Neuronal stem cell (in vitro differentiated cells): ENCODE measurements at regions not wholly inside any gene's neighbourhood (a gene's known extent, or its start where the extent isn't known, plus 50 kb on each side); places are given as distances from the start of the nearest gene placed in this dataset.
A peak's percentile ranks its signal among the peaks of the same experiment; 100 is the strongest.

Experiments
- DNase-seq: peaks from one replicate; pipeline ENCODE4 v3.0.0-alpha.2; 2013; ENCODE audit warnings: low spot score
- H2AFZ ChIP-seq: one replicate; pipeline ENCODE4 v1.6.1; 2013; ENCODE audit warnings: mild to moderate bottlenecking, low read length, inconsistent platforms
- H2AK5ac ChIP-seq: 2 replicates; pipeline ENCODE4 v1.6.1; 2013; ENCODE audit warnings: low read depth, mild to moderate bottlenecking, inconsistent platforms, low read length, moderate library complexity, mixed read lengths
- H2BK120ac ChIP-seq: 2 replicates; pipeline ENCODE4 v1.6.1; 2013; ENCODE audit warnings: low read depth, mild to moderate bottlenecking, inconsistent platforms, low read length, moderate library complexity, mixed read lengths
- H2BK12ac ChIP-seq: one replicate; pipeline ENCODE4 v1.6.1; 2013; ENCODE audit warnings: low read length, inconsistent platforms
- H2BK15ac ChIP-seq: 2 replicates; pipeline ENCODE4 v1.6.1; 2013; ENCODE audit warnings: mild to moderate bottlenecking, low read length, inconsistent platforms, mixed read lengths
- H2BK5ac ChIP-seq: one replicate; pipeline ENCODE4 v1.6.1; 2013; ENCODE audit warnings: inconsistent platforms, mild to moderate bottlenecking, low read length, moderate library complexity
- H3K14ac ChIP-seq: one replicate; pipeline ENCODE4 v1.6.1; 2013; ENCODE audit warnings: low read length, inconsistent platforms
- H3K18ac ChIP-seq: 2 replicates; pipeline ENCODE4 v1.6.1; 2013; ENCODE audit warnings: low read length, inconsistent platforms
- H3K23ac ChIP-seq: 2 replicates; pipeline ENCODE4 v1.6.1; 2013; ENCODE audit warnings: low read depth, mild to moderate bottlenecking, mixed read lengths, low read length, inconsistent platforms; ENCODE audit not compliant: poor library complexity
- H3K27ac ChIP-seq: replicated peaks from 3 replicates; pipeline ENCODE4 v1.5.1; 2013; ENCODE audit warnings: low read length, inconsistent platforms
- H3K27me3 ChIP-seq, 3 experiments: 2 replicates each; pipeline ENCODE4 v1.6.1; 2013; ENCODE audit warnings: low read length in 3 of 3, mild to moderate bottlenecking in 2 of 3, inconsistent platforms in 1 of 3, low read depth in 1 of 3, mixed read lengths in 1 of 3, moderate library complexity in 1 of 3; ENCODE audit not compliant: control insufficient read depth in 3 of 3, insufficient read depth in 3 of 3
- H3K36me3 ChIP-seq, 2 donors: replicated peaks in 1 of 2; 2 replicates each; pipeline ENCODE4 v1.6.1; 2013; ENCODE audit warnings: low read length in 2 of 2; ENCODE audit not compliant: control insufficient read depth in 2 of 2, insufficient read depth in 2 of 2
- H3K4ac ChIP-seq: 2 replicates; pipeline ENCODE4 v1.6.1; 2013; ENCODE audit warnings: inconsistent platforms, mild to moderate bottlenecking, low read length, moderate library complexity
- H3K4me1 ChIP-seq, 2 donors: 1 replicate in 1 of 2; 2 replicates in 1 of 2; pipeline ENCODE4 v1.6.1; 2013; ENCODE audit warnings: low read length in 2 of 2, low read depth in 1 of 2; ENCODE audit not compliant: control insufficient read depth in 2 of 2, insufficient read depth in 1 of 2
- H3K4me2 ChIP-seq: one replicate; pipeline ENCODE4 v1.6.1; 2013; ENCODE audit warnings: mild to moderate bottlenecking, low read length, inconsistent platforms; ENCODE audit not compliant: insufficient read depth, poor library complexity, severe bottlenecking
- H3K4me3 ChIP-seq, 2 donors: 2 replicates each; pipeline ENCODE4 v1.5.1; 2013; ENCODE audit warnings: low read length in 2 of 2, mild to moderate bottlenecking in 2 of 2, inconsistent platforms in 1 of 2, moderate library complexity in 1 of 2
- H3K79me1 ChIP-seq: one replicate; pipeline ENCODE4 v1.6.1; 2013; ENCODE audit warnings: low read depth, mild to moderate bottlenecking, inconsistent platforms, low read length, moderate library complexity
- H3K9ac ChIP-seq: one replicate; pipeline ENCODE4 v1.6.1; 2013; ENCODE audit warnings: mild to moderate bottlenecking, low read depth, low read length, inconsistent platforms; ENCODE audit not compliant: poor library complexity
- H3K9me3 ChIP-seq, 2 donors: replicated peaks in 1 of 2; 2 replicates each; pipeline versions ENCODE3 to v1.6.1; 2013; ENCODE audit warnings: low read length in 2 of 2, mild to moderate bottlenecking in 2 of 2, inconsistent platforms in 1 of 2, low read depth in 1 of 2, mixed read lengths in 1 of 2, moderate library complexity in 1 of 2; ENCODE audit not compliant: control insufficient read depth in 2 of 2, insufficient read depth in 1 of 2
- H4K8ac ChIP-seq: one replicate; pipeline ENCODE4 v1.6.1; 2013; ENCODE audit warnings: low read depth, mild to moderate bottlenecking, inconsistent platforms, low read length, moderate library complexity
- H4K91ac ChIP-seq: one replicate; pipeline ENCODE4 v1.6.1; 2013; ENCODE audit warnings: low read length, low read depth, mild to moderate bottlenecking, inconsistent platforms; ENCODE audit not compliant: poor library complexity
- WGBS, 2 donors: extraction: QIAGEN DNeasy Blood & Tissue Kit; methylation state at CpG; one replicate each; pipeline ENCODE4 v1.1.7; 2013; ENCODE audit warnings: missing lambda C conversion rate in 2 of 2, mixed read lengths in 1 of 2; ENCODE audit not compliant: insufficient read length in 2 of 2, insufficient replicate concordance in 1 of 2; ENCODE audit errors: extremely low coverage in 2 of 2; 5-methylcytosine and 5-hydroxymethylcytosine counted together

GRCh38 chr5:110038297-110038997 lies 348.7 kb downstream of the MAN2A1 start:
- Histone ChIP-seq H2AK5ac (no peak overlapping the region), H3K27ac (no peak overlapping the region), H3K36me3 (no peaks in the 10 kb centered on the region), H4K8ac (no peak overlapping the region), H2AFZ (no peak overlapping the region), H2BK15ac (no peak overlapping the region), H3K18ac (no peak overlapping the region), H2BK120ac (no peak overlapping the region), H3K9ac (no peak overlapping the region), H3K9me3 (peaks cover 0 to 1% of the 10 kb centered on the region in 2 donors), H3K4ac (no peak overlapping the region), H3K79me1 (no peaks in the 10 kb centered on the region), H3K23ac (no peak overlapping the region), H3K4me1 (peaks cover 5 to 10% of the 10 kb centered on the region in 2 donors), H3K4me3 (no peak overlapping the region), H2BK12ac (no peak overlapping the region), H3K14ac (no peak overlapping the region), H3K27me3 (no peaks in the 10 kb centered on the region), H2BK5ac (no peak overlapping the region), H3K4me2 (no peak overlapping the region), H4K91ac (no peak overlapping the region)
- no peak for DNase-seq
- no CpG with 5 or more reads among the region's 4 CpGs for WGBS, 2 donors

- H2BK120ac ChIP-seq: no peak overlapping the region
- no peak overlapping the region for H2AFZ ChIP-seq
- H4K91ac ChIP-seq: no peak overlapping the region
- H2BK5ac ChIP-seq: no peak overlapping the region
- no peak overlapping the region for H3K4ac ChIP-seq
- H3K36me3 ChIP-seq: no peaks in the 10 kb centered on the region
- H3K27me3 ChIP-seq: no peaks in the 10 kb centered on the region
- no peaks in the 10 kb centered on the region for H3K79me1 ChIP-seq
- no peak overlapping the region for H2BK15ac ChIP-seq
- no peak overlapping the region for H3K4me2 ChIP-seq
- H3K18ac ChIP-seq: no peak overlapping the region
- no CpG with 5 or more reads among the region's 2 CpGs for WGBS, 2 donors
- H3K4me3 ChIP-seq: no peak overlapping the region
- no peak overlapping the region for H3K14ac ChIP-seq
- H3K4me1 ChIP-seq: no peaks in the 10 kb centered on the region
- H3K23ac ChIP-seq: no peak overlapping the region
- H3K27ac ChIP-seq: no peak overlapping the region
- H4K8ac ChIP-seq: no peak overlapping the region
- no peak overlapping the region for H2AK5ac ChIP-seq
- peaks cover 1 to 7% of the 10 kb centered on the region in 2 donors for H3K9me3 ChIP-seq
- no peak for DNase-seq
- no peak overlapping the region for H2BK12ac ChIP-seq
- H3K9ac ChIP-seq: peak overlapping the region; percentile 63
These were observed 350.5 kb downstream of the MAN2A1 start for GRCh38 chr5:110040178-110040577.

DNA sequence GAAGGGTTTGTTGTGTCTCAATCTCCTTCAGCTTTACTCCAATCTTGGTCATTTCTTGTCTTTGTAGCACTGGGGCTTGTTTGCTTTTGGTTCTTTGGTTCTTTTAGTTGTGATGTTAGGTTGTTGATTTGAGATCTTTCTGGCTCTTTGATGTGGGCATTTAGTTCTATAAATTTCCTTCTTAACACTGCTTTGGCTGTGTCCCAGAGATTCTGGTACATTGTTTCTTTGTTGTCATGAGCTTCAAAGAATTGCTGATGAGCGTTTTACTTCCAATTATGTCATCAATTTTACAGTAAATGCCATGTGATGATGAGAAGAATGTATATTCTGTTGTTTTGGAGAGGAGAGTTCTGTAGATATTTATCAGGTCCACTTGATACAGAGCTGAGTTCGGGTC lies 353.3 kb downstream of the MAN2A1 start:
- no peak overlapping the region for H3K9ac ChIP-seq
- H2AK5ac ChIP-seq: no peak overlapping the region
- H3K4me3 ChIP-seq: no peak overlapping the region
- no peak overlapping the region for H2BK5ac ChIP-seq
- no peak overlapping the region for H4K91ac ChIP-seq
- H3K36me3 ChIP-seq: no peaks in the 10 kb centered on the region
- no peak overlapping the region for H2BK15ac ChIP-seq
- H2AFZ ChIP-seq: no peak overlapping the region
- no peaks in the 10 kb centered on the region for H3K79me1 ChIP-seq
- H3K4ac ChIP-seq: no peak overlapping the region
- no CpG with 5 or more reads among the region's 2 CpGs for WGBS, 2 donors
- H3K18ac ChIP-seq: no peak overlapping the region
- H3K14ac ChIP-seq: no peak overlapping the region
- no peak overlapping the region for H4K8ac ChIP-seq
- no peaks in the 10 kb centered on the region for H3K27me3 ChIP-seq
- no peak overlapping the region for H3K27ac ChIP-seq
- DNase-seq: no peak
- no peak overlapping the region for H3K4me2 ChIP-seq
- H2BK120ac ChIP-seq: no peak overlapping the region
- no peak overlapping the region for H2BK12ac ChIP-seq
- H3K9me3 ChIP-seq: peaks cover 1 to 7% of the 10 kb centered on the region in 2 donors
- H3K4me1 ChIP-seq: no peaks in the 10 kb centered on the region
- H3K23ac ChIP-seq: no peak overlapping the region

GRCh38 chr5:110045158-110045557 lies 355.4 kb downstream of the MAN2A1 start:
- no peak overlapping the region for H2BK120ac ChIP-seq
- no peak overlapping the region for H2BK5ac ChIP-seq
- no peak for DNase-seq
- no peak overlapping the region for H3K9ac ChIP-seq
- no peak overlapping the region for H2AFZ ChIP-seq
- H3K4me3 ChIP-seq: no peak overlapping the region
- WGBS, 2 donors: no CpG with 5 or more reads among the region's 1 CpG
- H2AK5ac ChIP-seq: no peak overlapping the region
- peaks cover 0 to 3% of the 10 kb centered on the region in 2 donors for H3K4me1 ChIP-seq
- no peaks in the 10 kb centered on the region for H3K27me3 ChIP-seq
- H2BK15ac ChIP-seq: no peak overlapping the region
- no peak overlapping the region for H3K4me2 ChIP-seq
- H2BK12ac ChIP-seq: no peak overlapping the region
- no peak overlapping the region for H3K18ac ChIP-seq
- H3K79me1 ChIP-seq: no peaks in the 10 kb centered on the region
- H3K4ac ChIP-seq: no peak overlapping the region
- no peak overlapping the region for H4K91ac ChIP-seq
- H3K9me3 ChIP-seq: peaks cover 1 to 7% of the 10 kb centered on the region in 2 donors
- no peaks in the 10 kb centered on the region for H3K36me3 ChIP-seq
- no peak overlapping the region for H4K8ac ChIP-seq
- H3K14ac ChIP-seq: no peak overlapping the region
- H3K23ac ChIP-seq: no peak overlapping the region
- H3K27ac ChIP-seq: no peak overlapping the region
